Epithelial cell of esophagus (primary cell): ENCODE measurements at regions not wholly inside any gene's neighbourhood (a gene's known extent, or its start where the extent isn't known, plus 50 kb on each side); places are given as distances from the start of the nearest gene placed in this dataset.
A peak's percentile ranks its signal among the peaks of the same experiment; 100 is the strongest.

Experiments used
- DNase-seq: peaks from one replicate; pipeline ENCODE4 v3.0.0; 2010; ENCODE audit warnings: low read depth
- H3K4me3 ChIP-seq: 2 replicates; pipeline ENCODE4 v1.5.1; 2011; ENCODE audit warnings: mild to moderate bottlenecking, low read length, control low read depth
- CTCF ChIP-seq: IDR thresholded peaks from 2 replicates; pipeline ENCODE4 v1.5.1; 2011; ENCODE audit warnings: low read depth, mild to moderate bottlenecking, low read length, control low read depth, inconsistent platforms; ENCODE audit not compliant: insufficient read depth; ENCODE audit errors: missing control alignments

GRCh38 chr18:44589693-44590355, 90.9 kb upstream of the SETBP1 start:
- no peak for TF ChIP-seq CTCF
- DNase-seq, result peak; percentile 78
- H3K4me3 ChIP-seq, result no peak overlapping the region

GRCh38 chr18:44590956-44591670, 89.6 kb upstream of the SETBP1 start:
- no peak for TF ChIP-seq CTCF
- DNase-seq, result no peak
- H3K4me3 ChIP-seq, result no peak overlapping the region

GRCh38 chr18:44592639-44593038, 88.0 kb upstream of the SETBP1 start:
- H3K4me3 ChIP-seq, result no peak overlapping the region
- DNase-seq, result peak; percentile 35
- TF ChIP-seq CTCF, result no peak

GRCh38 chr18:44594799-44595467, 85.8 kb upstream of the SETBP1 start:
- peak; percentile 80 for DNase-seq
- no peak for TF ChIP-seq CTCF
- no peak overlapping the region for H3K4me3 ChIP-seq

GRCh38 chr18:44597797-44598196, 82.9 kb upstream of the SETBP1 start:
- TF ChIP-seq CTCF, result no peak
- H3K4me3 ChIP-seq, result no peak overlapping the region

GRCh38 chr18:44598514-44598913, 82.2 kb upstream of the SETBP1 start:
- DNase-seq, result no peak
- no peak for TF ChIP-seq CTCF

More at GRCh38 chr18:44597797-44598196, 82.9 kb upstream of the SETBP1 start:
- DNase-seq, result no peak

More at GRCh38 chr18:44598514-44598913, 82.2 kb upstream of the SETBP1 start:
- H3K4me3 ChIP-seq, result no peak overlapping the region
